Upper lobe of right lung (tissue), 1 donor: ENCODE measurements at regions not wholly inside any gene's neighbourhood (a gene's known extent, or its start where the extent isn't known, plus 50 kb on each side); places are given as distances from the start of the nearest gene placed in this dataset.

ENCODE experiments used
- ATAC-seq: fragments of 200-7000 bp; cut with Tn5 transposase; one replicate; pipeline ENCODE4 v1.9.1; 2020; ENCODE audit warnings: mild to moderate bottlenecking, moderate library complexity
- DNase-seq: peaks from one replicate; pipeline ENCODE4 v3.0.0-alpha.2; 2020
- H3K27ac ChIP-seq: fragments of 200-600 bp; one replicate; pipeline ENCODE4 v1.8.0; 2022
- H3K27me3 ChIP-seq: fragments of 200-600 bp; one replicate; pipeline ENCODE4 v1.8.0; 2022; ENCODE audit warnings: mild to moderate bottlenecking
- H3K36me3 ChIP-seq: fragments of 200-600 bp; one replicate; pipeline ENCODE4 v1.8.0; 2022
- H3K4me1 ChIP-seq: fragments of 200-600 bp; one replicate; pipeline ENCODE4 v1.8.0; 2022
- H3K4me3 ChIP-seq: fragments of 200-600 bp; one replicate; pipeline ENCODE4 v1.8.0; 2022; ENCODE audit warnings: mild to moderate bottlenecking
- H3K9me3 ChIP-seq: fragments of 200-600 bp; one replicate; pipeline ENCODE4 v1.8.0; 2022
- intact Hi-C: fragments of 100-400 bp; cut with DNase I; formaldehyde crosslinking; loops from one replicate; pipeline ENCODE4 v1.11.0; 2022
- TF ChIP-seq, protein P1 (sequence below): fragments of 200-600 bp; IDR thresholded peaks from one replicate; pipeline ENCODE4 v1.8.0; 2022; ENCODE audit warnings: antibody characterized with exemption
- donor health status: DM: no; HTN: yes; CAD: no; lungs with severe emphysema.

DNA sequence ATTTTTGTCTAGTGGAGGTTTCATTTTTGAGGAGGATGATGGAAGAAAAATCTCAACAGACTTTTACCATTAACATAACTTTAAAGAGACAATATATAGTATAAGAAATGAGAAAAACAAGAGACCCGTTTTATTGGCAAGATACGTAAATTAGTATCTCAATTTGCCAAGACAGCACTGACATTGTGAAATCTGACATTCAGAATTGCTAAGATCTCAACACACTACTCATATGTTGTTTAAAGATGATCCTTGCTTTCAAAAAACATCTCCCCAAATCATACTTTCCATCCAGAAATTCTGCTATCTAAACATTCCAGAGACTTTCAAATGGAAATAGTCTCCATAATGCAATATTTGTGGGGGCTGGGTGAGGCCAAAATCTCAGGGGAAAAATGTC is 220.9 kb upstream of the CEP162 start:
- Histone ChIP-seq H3K4me3 (no peak overlapping the region), H3K27ac (no peak overlapping the region), H3K4me1 (no peaks in the 10 kb centered on the region), H3K27me3 (no peaks in the 10 kb centered on the region), H3K36me3 (no peaks in the 10 kb centered on the region), H3K9me3 (no peaks in the 10 kb centered on the region)
- no peak for ATAC-seq
- intact Hi-C loops, result no loop called here
- DNase-seq, result no peak
- TF ChIP-seq, protein P1, sequence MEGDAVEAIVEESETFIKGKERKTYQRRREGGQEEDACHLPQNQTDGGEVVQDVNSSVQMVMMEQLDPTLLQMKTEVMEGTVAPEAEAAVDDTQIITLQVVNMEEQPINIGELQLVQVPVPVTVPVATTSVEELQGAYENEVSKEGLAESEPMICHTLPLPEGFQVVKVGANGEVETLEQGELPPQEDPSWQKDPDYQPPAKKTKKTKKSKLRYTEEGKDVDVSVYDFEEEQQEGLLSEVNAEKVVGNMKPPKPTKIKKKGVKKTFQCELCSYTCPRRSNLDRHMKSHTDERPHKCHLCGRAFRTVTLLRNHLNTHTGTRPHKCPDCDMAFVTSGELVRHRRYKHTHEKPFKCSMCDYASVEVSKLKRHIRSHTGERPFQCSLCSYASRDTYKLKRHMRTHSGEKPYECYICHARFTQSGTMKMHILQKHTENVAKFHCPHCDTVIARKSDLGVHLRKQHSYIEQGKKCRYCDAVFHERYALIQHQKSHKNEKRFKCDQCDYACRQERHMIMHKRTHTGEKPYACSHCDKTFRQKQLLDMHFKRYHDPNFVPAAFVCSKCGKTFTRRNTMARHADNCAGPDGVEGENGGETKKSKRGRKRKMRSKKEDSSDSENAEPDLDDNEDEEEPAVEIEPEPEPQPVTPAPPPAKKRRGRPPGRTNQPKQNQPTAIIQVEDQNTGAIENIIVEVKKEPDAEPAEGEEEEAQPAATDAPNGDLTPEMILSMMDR, result no peak

DNA sequence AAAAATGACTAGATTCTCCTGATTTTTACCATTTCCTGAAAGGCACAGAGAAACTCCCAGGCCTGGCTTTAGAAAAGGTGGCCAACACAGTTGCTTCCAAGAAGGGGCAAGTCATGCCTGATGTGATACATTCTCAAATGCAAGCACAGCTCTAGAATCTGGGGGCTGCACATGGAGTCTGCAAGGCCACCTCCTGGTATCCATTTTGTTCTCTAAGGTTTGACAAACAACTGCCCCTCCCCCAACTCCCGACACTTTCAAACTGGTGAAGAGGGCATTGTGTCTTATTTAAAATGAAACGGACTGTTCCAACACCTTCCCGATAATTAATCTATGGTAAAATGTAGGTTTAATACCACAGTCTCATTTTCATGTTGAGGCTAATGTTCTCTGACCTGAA is 220.2 kb upstream of the CEP162 start:
- no peak for ATAC-seq
- TF ChIP-seq, protein P1, result no peak
- no peak overlapping the region for H3K27ac ChIP-seq
- no peak for DNase-seq
- H3K9me3 ChIP-seq, result no peaks in the 10 kb centered on the region
- H3K36me3 ChIP-seq, result no peaks in the 10 kb centered on the region
- no peaks in the 10 kb centered on the region for H3K27me3 ChIP-seq
- H3K4me1 ChIP-seq, result no peaks in the 10 kb centered on the region
- H3K4me3 ChIP-seq, result no peak overlapping the region
- intact Hi-C loops, result no loop called here

DNA sequence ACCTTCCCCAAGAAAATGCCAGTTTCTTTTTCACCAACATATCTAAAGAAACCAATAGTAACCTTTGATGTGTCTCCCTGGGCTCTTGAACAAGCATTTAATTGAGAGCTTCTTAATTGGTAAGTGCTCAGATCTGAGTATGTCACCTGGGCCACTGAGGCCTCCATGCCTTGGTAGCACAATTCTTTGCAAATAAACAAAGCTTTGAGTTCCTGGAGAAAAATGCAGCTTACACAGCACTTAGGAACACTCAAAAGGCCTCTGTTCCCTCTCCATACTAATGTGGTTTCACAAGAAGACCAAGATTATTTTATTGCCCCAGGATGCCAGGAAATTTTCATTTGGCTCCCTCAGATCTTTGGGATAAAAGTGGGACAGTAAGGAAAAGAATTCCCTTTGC is 217.6 kb upstream of the CEP162 start:
- peak; percentile 74 for ATAC-seq
- Histone ChIP-seq H3K36me3 (no peaks in the 10 kb centered on the region), H3K9me3 (no peaks in the 10 kb centered on the region), H3K4me3 (no peak overlapping the region), H3K27ac (no peak overlapping the region), H3K27me3 (no peaks in the 10 kb centered on the region), H3K4me1 (no peaks in the 10 kb centered on the region)
- TF ChIP-seq, protein P1, result no peak
- DNase-seq, result no peak
- intact Hi-C loops, result no loop called here

DNA sequence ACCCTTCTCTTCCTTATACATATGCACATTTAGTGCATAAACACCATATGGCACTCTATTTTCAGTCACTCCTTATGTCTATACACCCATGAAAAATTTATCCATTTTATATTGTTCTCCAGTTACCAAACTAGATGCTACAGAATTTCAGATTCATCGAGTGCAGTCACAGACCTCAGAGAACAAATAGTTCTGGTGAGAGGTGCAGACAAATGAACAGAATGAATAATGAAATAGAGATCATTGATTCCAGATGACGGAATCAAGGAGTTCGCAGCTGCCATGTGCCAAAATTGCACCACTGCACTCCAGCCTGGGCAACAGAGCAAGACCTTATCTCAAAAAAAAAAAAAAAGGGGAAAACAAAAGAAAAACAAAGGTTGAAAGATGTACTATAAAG is 214.8 kb upstream of the CEP162 start:
- intact Hi-C loops, result no loop called here
- DNase-seq (no peak), ATAC-seq (no peak)
- Histone ChIP-seq H3K36me3 (no peaks in the 10 kb centered on the region), H3K4me1 (no peaks in the 10 kb centered on the region), H3K9me3 (no peaks in the 10 kb centered on the region), H3K27ac (no peak overlapping the region), H3K4me3 (no peak overlapping the region), H3K27me3 (no peaks in the 10 kb centered on the region)
- TF ChIP-seq, protein P1, result no peak

DNA sequence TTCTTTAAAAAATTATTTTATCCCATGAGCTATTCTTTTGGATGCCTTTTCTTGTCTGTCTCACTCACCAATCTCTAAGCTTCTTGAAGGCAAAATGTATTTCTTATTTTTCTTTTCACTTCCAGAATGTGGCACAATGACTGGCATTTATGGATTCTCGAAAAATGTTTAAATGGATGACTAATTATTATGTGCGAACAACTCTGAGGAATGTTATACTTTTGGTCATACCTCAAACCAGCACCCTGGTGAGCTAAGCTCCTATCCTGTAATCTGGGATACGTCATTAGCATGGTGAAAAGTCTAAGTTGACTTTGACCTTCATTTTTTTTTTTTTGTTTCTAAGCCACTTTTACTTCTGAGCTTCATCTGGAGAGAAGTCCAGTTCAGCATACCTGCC is 214.0 kb upstream of the CEP162 start:
- no peak for DNase-seq
- TF ChIP-seq, protein P1, result no peak

DNA sequence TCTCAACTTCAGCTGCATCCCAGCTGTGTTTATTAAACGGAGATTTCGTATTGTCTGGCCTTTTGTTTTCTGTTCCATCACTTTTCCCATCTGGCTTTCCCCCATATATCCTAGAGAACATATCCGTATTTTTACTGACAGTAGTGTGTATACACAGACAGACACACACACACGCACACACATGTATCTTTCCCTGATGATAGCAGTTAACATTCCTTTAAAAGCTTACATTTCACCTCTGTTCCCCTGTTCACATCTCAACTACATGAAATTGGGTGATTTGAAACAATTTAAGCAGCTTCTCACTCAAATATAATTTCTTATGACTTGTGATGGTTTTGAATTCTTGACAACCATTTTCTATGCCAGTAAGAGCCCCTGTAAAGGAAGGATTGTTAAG is 207.1 kb upstream of the CEP162 start:
- TF ChIP-seq, protein P1, result no peak
- intact Hi-C loops, result no loop called here
- no peaks in the 10 kb centered on the region for H3K9me3 ChIP-seq

More for the DNA sequence above, 214.0 kb upstream of the CEP162 start:
- Histone ChIP-seq H3K27me3 (no peaks in the 10 kb centered on the region), H3K9me3 (no peaks in the 10 kb centered on the region), H3K36me3 (no peaks in the 10 kb centered on the region), H3K4me3 (no peak overlapping the region), H3K4me1 (no peaks in the 10 kb centered on the region), H3K27ac (no peak overlapping the region)
- no peak for ATAC-seq
- intact Hi-C loops, result no loop called here

More for the DNA sequence above, 207.1 kb upstream of the CEP162 start:
- Histone ChIP-seq H3K4me3 (no peak overlapping the region), H3K4me1 (no peaks in the 10 kb centered on the region), H3K27me3 (no peaks in the 10 kb centered on the region), H3K36me3 (no peaks in the 10 kb centered on the region), H3K27ac (no peak overlapping the region)
- ATAC-seq, result no peak
- no peak for DNase-seq
